CD14-positive monocyte (primary cell): ENCODE measurements at regions not wholly inside any gene's neighbourhood (a gene's known extent, or its start where the extent isn't known, plus 50 kb on each side); places are given as distances from the start of the nearest gene placed in this dataset.

Experiments
- DNase-seq, 3 donors: peaks; one replicate each; pipeline ENCODE4 v3.0.0-alpha.2; 2011 to 2022
- H2AFZ ChIP-seq: 2 replicates; pipeline ENCODE4 v1.6.0; 2012; ENCODE audit warnings: mild to moderate bottlenecking, low read depth, low read length, inconsistent platforms; ENCODE audit not compliant: insufficient read depth, poor library complexity, severe bottlenecking
- H3K27ac ChIP-seq, 2 donors: 1 replicate in 1 of 2; 2 replicates in 1 of 2; pipeline ENCODE4 v1.5.1; 2012 to 2013; ENCODE audit warnings: low read length in 2 of 2, control low read depth in 1 of 2, inconsistent platforms in 1 of 2, low read depth in 1 of 2, mild to moderate bottlenecking in 1 of 2
- H3K27me3 ChIP-seq, 2 donors: one replicate each; pipeline versions ENCODE4 v1.6.0 to v1.6.1; 2011 to 2013; ENCODE audit warnings: low read length in 2 of 2; ENCODE audit not compliant: control insufficient read depth in 2 of 2, insufficient read depth in 2 of 2
- H3K36me3 ChIP-seq, 2 donors: replicated peaks in 1 of 2; 1 replicate in 1 of 2; 2 replicates in 1 of 2; pipeline versions ENCODE4 v1.5.1 to v1.6.1; 2012 to 2013; ENCODE audit warnings: low read length in 2 of 2, control low read depth in 1 of 2, inconsistent platforms in 1 of 2, mild to moderate bottlenecking in 1 of 2; ENCODE audit not compliant: insufficient read depth in 2 of 2, control insufficient read depth in 1 of 2
- H3K4me1 ChIP-seq, 2 donors: 1 replicate in 1 of 2; 2 replicates in 1 of 2; pipeline versions ENCODE4 v1.5.1 to v1.6.1; 2012 to 2013; ENCODE audit warnings: low read length in 2 of 2, control low read depth in 1 of 2, inconsistent platforms in 1 of 2, mild to moderate bottlenecking in 1 of 2, moderate library complexity in 1 of 2; ENCODE audit not compliant: insufficient read depth in 2 of 2, control insufficient read depth in 1 of 2
- H3K4me2 ChIP-seq: replicated peaks from 2 replicates; pipeline ENCODE3; 2012; ENCODE audit warnings: low read length, moderate library complexity, mild to moderate bottlenecking; ENCODE audit not compliant: poor library complexity, severe bottlenecking; ENCODE audit errors: extremely low read depth
- H3K4me3 ChIP-seq, 3 experiments: fragments of 200-600 bp in 1 of 3; sonication (generic) in 1 of 3; replicated peaks in 1 of 3; 1 replicate in 2 of 3; 2 replicates in 1 of 3; pipeline ENCODE4 v1.5.1; 2011 to 2013; ENCODE audit warnings: low read length in 3 of 3, mild to moderate bottlenecking in 3 of 3, control low read depth in 2 of 3, low read depth in 2 of 3, inconsistent platforms in 1 of 3, moderate library complexity in 1 of 3
- H3K79me2 ChIP-seq: 2 replicates; pipeline ENCODE4 v1.6.0; 2012; ENCODE audit warnings: mild to moderate bottlenecking, control low read depth, inconsistent platforms, low read length, moderate library complexity; ENCODE audit not compliant: insufficient read depth
- H3K9ac ChIP-seq: 2 replicates; pipeline ENCODE4 v1.6.0; 2017; ENCODE audit warnings: low read length, mild to moderate bottlenecking; ENCODE audit not compliant: insufficient read depth, poor library complexity, severe bottlenecking
- H3K9me3 ChIP-seq, 2 donors: replicated peaks in 1 of 2; 1 replicate in 1 of 2; 2 replicates in 1 of 2; pipeline versions ENCODE4 v1.5.1 to v1.6.1; 2012 to 2013; ENCODE audit warnings: low read length in 2 of 2, control low read depth in 1 of 2; ENCODE audit not compliant: control insufficient read depth in 1 of 2, insufficient read depth in 1 of 2
- H4K20me1 ChIP-seq: 2 replicates; pipeline ENCODE4 v1.6.0; 2012; ENCODE audit warnings: mild to moderate bottlenecking, low read length, control low read depth, moderate library complexity; ENCODE audit not compliant: insufficient read depth
- H3K27ac Mint-ChIP-seq, 7 donors: one replicate each; pipeline ENCODE4 v1.8.0; 2020; ENCODE audit warnings: mild to moderate bottlenecking in 7 of 7, mixed read lengths in 7 of 7, moderate library complexity in 6 of 7, inconsistent platforms in 2 of 7
- H3K27me3 Mint-ChIP-seq, 3 donors: one replicate each; pipeline ENCODE4 v1.8.0; 2021 to 2022; ENCODE audit warnings: low read depth in 3 of 3, mild to moderate bottlenecking in 3 of 3, mixed read lengths in 3 of 3, moderate library complexity in 3 of 3, inconsistent platforms in 1 of 3
- H3K36me3 Mint-ChIP-seq, 2 donors: one replicate each; pipeline ENCODE4 v1.8.0; 2020; ENCODE audit warnings: mixed read lengths in 2 of 2, inconsistent platforms in 1 of 2, mild to moderate bottlenecking in 1 of 2
- H3K4me1 Mint-ChIP-seq: one replicate; pipeline ENCODE4 v1.8.0; 2020; ENCODE audit warnings: mild to moderate bottlenecking, mixed read lengths
- H3K4me3 Mint-ChIP-seq, 2 donors: one replicate each; pipeline ENCODE4 v1.8.0; 2020; ENCODE audit warnings: mild to moderate bottlenecking in 2 of 2, mixed read lengths in 2 of 2, moderate library complexity in 1 of 2
- H3K9me3 Mint-ChIP-seq, 7 donors: one replicate each; pipeline ENCODE4 v1.8.0; 2020 to 2022; ENCODE audit warnings: mixed read lengths in 7 of 7, mild to moderate bottlenecking in 6 of 7, moderate library complexity in 6 of 7, inconsistent platforms in 2 of 7
- CTCF ChIP-seq: fragments of 200-600 bp; IDR thresholded peaks from one replicate; pipeline ENCODE4 v1.8.0; 2022; ENCODE audit warnings: antibody characterized with exemption, mild to moderate bottlenecking
- WGBS: methylation state at CpG from one replicate; pipeline ENCODE4 v1.1.5; 2013; ENCODE audit warnings: missing lambda C conversion rate; ENCODE audit not compliant: insufficient coverage; 5-methylcytosine and 5-hydroxymethylcytosine counted together
- intact Hi-C, 2 donors: fragments of 100-400 bp; cut with micrococcal nuclease; formaldehyde crosslinking; loops; one replicate each; pipeline versions ENCODE4 v1.15.0 to v1.15.1; 2023

GRCh38 chr15:62795700-62796695, 246.5 kb upstream of the TPM1 start:
- no peak overlapping the region for H3K4me2 ChIP-seq
- H3K36me3 Mint-ChIP-seq = no peaks in the 10 kb centered on the region
- no peak for TF ChIP-seq CTCF
- intact Hi-C loops = no loop called here
- H3K79me2 ChIP-seq = no peaks in the 10 kb centered on the region
- no peak overlapping the region for H3K27ac ChIP-seq
- no peak overlapping the region for H3K27ac Mint-ChIP-seq
- no peaks in the 10 kb centered on the region for H3K9me3 ChIP-seq
- no peak overlapping the region for H3K9ac ChIP-seq
- H2AFZ ChIP-seq = no peak overlapping the region
- H3K4me3 Mint-ChIP-seq = no peak overlapping the region
- H3K27me3 ChIP-seq = no peaks in the 10 kb centered on the region
- DNase-seq = no peak
- peaks cover 0 to 1% (median 0%) of the 10 kb centered on the region in 3 donors for H3K27me3 Mint-ChIP-seq
- H3K4me1 ChIP-seq = no peaks in the 10 kb centered on the region
- H3K4me3 ChIP-seq = no peak overlapping the region
- 97% methylated on average over 16 of the region's 20 CpGs for WGBS
- H3K9me3 Mint-ChIP-seq = no peaks in the 10 kb centered on the region
- no peaks in the 10 kb centered on the region for H4K20me1 ChIP-seq
- H3K4me1 Mint-ChIP-seq = no peaks in the 10 kb centered on the region
- no peaks in the 10 kb centered on the region for H3K36me3 ChIP-seq

- Histone ChIP-seq H3K27ac (no peak overlapping the region), H3K27me3 (no peaks in the 10 kb centered on the region), H3K4me3 (no peak overlapping the region), H2AFZ (no peak overlapping the region), H4K20me1 (no peaks in the 10 kb centered on the region), H3K36me3 (no peaks in the 10 kb centered on the region), H3K4me1 (no peaks in the 10 kb centered on the region), H3K9ac (no peak overlapping the region), H3K4me2 (no peak overlapping the region), H3K79me2 (no peaks in the 10 kb centered on the region), H3K9me3 (no peaks in the 10 kb centered on the region)
- DNase-seq = no peak
- Mint-ChIP-seq H3K9me3 (no peaks in the 10 kb centered on the region), H3K4me1 (no peaks in the 10 kb centered on the region), H3K4me3 (no peak overlapping the region), H3K27me3 (peaks cover 0 to 1% (median 0%) of the 10 kb centered on the region in 3 donors), H3K27ac (no peak overlapping the region), H3K36me3 (no peaks in the 10 kb centered on the region)
- 94% methylated on average over 14 of the region's 15 CpGs for WGBS
- intact Hi-C loops = no loop called here
- TF ChIP-seq CTCF = no peak
These were observed 245.4 kb upstream of the TPM1 start for GRCh38 chr15:62797171-62797570.
